ENCODE measurements at regions not wholly inside any gene's neighbourhood (a gene's known extent, or its start where the extent isn't known, plus 50 kb on each side); places are given as distances from the start of the nearest gene placed in this dataset.
A peak's percentile ranks its signal among the peaks of the same experiment; 100 is the strongest.

- Histone ChIP-seq H3K27ac (ENCODE audit: extremely low read depth, low read depth, low read length) (no peak overlapping the region), H3K4me1 (ENCODE audit: control insufficient read depth, insufficient read depth, low read length) (0 out of 2 replicates have a peak, but pooled peaks cover 3% of the 10 kb centered on the region)
- POLR2A ChIA-PET, result no interaction called here
Measured at GRCh38 chr1:98054786-98055185, 134.0 kb upstream of the DPYD start.

GRCh38 chr1:98054367-98054701 is 133.5 kb upstream of the DPYD start:
- CTCF ChIA-PET, result interaction anchor here (0.6 to 1.8 kb wide), 17 partner anchors 8 to 1332 kb away, joined by 3 to 6 read pairs (median 3); no protein-coding TSS in a partner anchor
- H3K27ac ChIP-seq (ENCODE audit: extremely low read depth, low read depth, low read length), result no peak overlapping the region
- POLR2A ChIA-PET, result no interaction called here

More at GRCh38 chr1:98054786-98055185, 134.0 kb upstream of the DPYD start:
- Histone ChIP-seq H3K4me3 (ENCODE audit: low read depth, low read length) (no peak overlapping the region), H3K36me3 (ENCODE audit: control insufficient read depth in 2 of 2, insufficient read depth in 1 of 2, low read length in 2 of 2) (no peaks in the 10 kb centered on the region), H3K9me3 (ENCODE audit: control insufficient read depth, insufficient read depth, low read depth, low read length) (no peaks in the 10 kb centered on the region)
- TF ChIP-seq GLIS2 (tag by site-specific recombination; IDR thresholded peaks at IDR 0.05) (no peak), ZNF155 (tag by site-specific recombination; IDR thresholded peaks at IDR 0.05) (no peak), ZSCAN4 (tag by site-specific recombination; IDR thresholded peaks at IDR 0.05) (no peak), SP2 (tag by site-specific recombination; IDR thresholded peaks at IDR 0.05) (no peak), ZNF2 (tag by site-specific recombination; IDR thresholded peaks at IDR 0.05) (no peak), KLF9 (tag by site-specific recombination; IDR thresholded peaks at IDR 0.05; ENCODE audit: low read depth) (no peak), ZNF23 (tag by site-specific recombination; IDR thresholded peaks at IDR 0.05; ENCODE audit: borderline replicate concordance) (no peak), ZNF24 (tag by site-specific recombination; IDR thresholded peaks at IDR 0.05) (no peak), ZNF394 (tag by site-specific recombination; IDR thresholded peaks at IDR 0.05; ENCODE audit: borderline replicate concordance) (no peak), MZF1 (tag by site-specific recombination; IDR thresholded peaks at IDR 0.05; ENCODE audit: borderline replicate concordance) (no peak), ZNF501 (tag by site-specific recombination; IDR thresholded peaks at IDR 0.05) (no peak), ZNF175 (tag by site-specific recombination; IDR thresholded peaks at IDR 0.05) (no peak), MYNN (tag by site-specific recombination; IDR thresholded peaks at IDR 0.05; ENCODE audit: borderline replicate concordance) (no peak), PRDM1 (tag by site-specific recombination; IDR thresholded peaks at IDR 0.05) (no peak), HOXA7 (CRISPR knock-in tag; IDR thresholded peaks at IDR 0.05; ENCODE audit: borderline replicate concordance) (no peak), ZNF521 (tag by site-specific recombination; IDR thresholded peaks at IDR 0.05) (no peak)
- CTCF ChIA-PET, result interaction anchor here (0.6 to 1.8 kb wide), 12 partner anchors 8 to 1090 kb away, joined by 3 to 6 read pairs (median 4); no protein-coding TSS in a partner anchor

More at GRCh38 chr1:98054367-98054701, 133.5 kb upstream of the DPYD start:
- no peaks in the 10 kb centered on the region for H3K9me3 ChIP-seq (ENCODE audit: control insufficient read depth, insufficient read depth, low read depth, low read length)
- no peak overlapping the region for H3K4me3 ChIP-seq (ENCODE audit: low read depth, low read length)
- TF ChIP-seq ZFHX2 (tag by site-specific recombination; conservative IDR thresholded peaks at IDR 0.05), result 0 out of 2 replicates have a peak, but pooled peaks have one; percentile 10
- TF ChIP-seq ZNF16 (tag by site-specific recombination; IDR thresholded peaks at IDR 0.05; ENCODE audit: low read depth), result no peak
- no peak for TF ChIP-seq ZNF132 (tag by site-specific recombination; IDR thresholded peaks at IDR 0.05; ENCODE audit: borderline replicate concordance)
- no peak for TF ChIP-seq ZNF555 (tag by site-specific recombination; conservative IDR thresholded peaks at IDR 0.05)
- no peak for TF ChIP-seq ZBTB7A (tag by site-specific recombination; IDR thresholded peaks at IDR 0.05; ENCODE audit: low read depth)
- no peak for TF ChIP-seq ZNF558 (tag by site-specific recombination; IDR thresholded peaks at IDR 0.05)
- TF ChIP-seq ZNF777 (tag by site-specific recombination; IDR thresholded peaks at IDR 0.05; ENCODE audit: borderline replicate concordance), result no peak
- no peak for TF ChIP-seq PRDM4 (tag by site-specific recombination; IDR thresholded peaks at IDR 0.05)
- H3K36me3 ChIP-seq (ENCODE audit: control insufficient read depth in 2 of 2, insufficient read depth in 1 of 2, low read length in 2 of 2), result no peaks in the 10 kb centered on the region
- 0 out of 2 replicates have a peak, but pooled peaks cover 3% of the 10 kb centered on the region for H3K4me1 ChIP-seq (ENCODE audit: control insufficient read depth, insufficient read depth, low read length)
